ENCODE measurements at regions not wholly inside any gene's neighbourhood (a gene's known extent, or its start where the extent isn't known, plus 50 kb on each side); places are given as distances from the start of the nearest gene placed in this dataset.

DNA sequence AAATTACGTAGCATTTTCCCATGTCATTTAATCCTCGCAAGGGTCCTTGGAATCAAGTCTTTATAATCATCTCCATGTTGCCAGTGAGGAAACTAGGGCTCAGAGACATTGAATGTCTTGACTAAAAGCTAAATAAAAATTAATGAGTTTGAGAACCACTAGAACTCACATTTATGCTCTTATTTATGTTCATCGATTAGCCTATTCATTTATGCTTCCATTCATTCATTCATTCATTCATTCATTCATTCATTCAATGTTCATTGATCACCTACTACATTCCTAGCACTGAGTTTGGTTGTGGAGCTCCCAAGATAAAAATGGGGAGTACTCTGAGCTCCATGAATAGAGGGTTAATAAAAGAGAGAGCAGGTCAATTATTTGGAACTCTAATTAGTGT lies 59.7 kb downstream of the KCNA1 start:
- no peak for DNase-seq

DNA sequence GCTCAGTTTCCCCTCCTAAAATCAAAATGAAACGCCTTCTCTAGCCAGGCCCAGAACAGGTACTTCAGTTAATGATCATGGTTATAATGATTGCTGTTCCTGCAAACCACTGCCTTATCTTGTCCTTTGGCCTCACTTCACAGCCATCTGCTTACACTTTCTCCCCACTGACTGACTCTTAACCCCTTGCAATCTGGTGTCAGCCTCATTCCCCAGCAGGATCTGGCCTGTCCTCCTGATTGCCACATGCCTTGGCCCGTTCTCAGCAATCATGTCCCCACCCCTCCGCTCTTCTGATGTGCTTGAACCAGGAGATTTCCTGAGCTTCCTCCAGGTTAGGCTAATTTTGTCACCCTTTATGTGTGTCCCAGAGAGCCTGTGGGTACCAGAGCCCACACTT lies 64.5 kb downstream of the KCNA1 start:
- no peak for DNase-seq

DNA sequence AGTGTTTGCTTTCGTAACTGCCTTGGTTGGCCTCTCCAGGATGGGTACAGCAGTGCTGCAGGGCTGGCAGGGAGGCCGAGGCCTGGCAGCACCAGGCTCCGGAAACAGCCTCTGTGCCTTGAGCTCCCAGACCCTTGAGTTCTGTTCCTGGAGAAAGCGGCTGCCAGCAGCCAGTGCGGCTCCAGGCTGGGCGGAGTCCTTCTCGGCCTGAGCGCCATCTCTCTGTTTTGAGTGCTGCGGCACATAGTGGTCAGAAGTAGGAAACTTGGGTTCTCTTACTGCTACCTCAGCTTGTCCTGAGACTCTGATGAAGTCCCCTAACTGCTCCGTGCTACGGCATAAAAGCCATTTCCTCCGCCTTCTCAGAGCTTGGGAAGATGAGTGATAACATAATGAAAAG lies 65.9 kb downstream of the KCNA1 start:
- DNase-seq = peak; percentile 14

DNA sequence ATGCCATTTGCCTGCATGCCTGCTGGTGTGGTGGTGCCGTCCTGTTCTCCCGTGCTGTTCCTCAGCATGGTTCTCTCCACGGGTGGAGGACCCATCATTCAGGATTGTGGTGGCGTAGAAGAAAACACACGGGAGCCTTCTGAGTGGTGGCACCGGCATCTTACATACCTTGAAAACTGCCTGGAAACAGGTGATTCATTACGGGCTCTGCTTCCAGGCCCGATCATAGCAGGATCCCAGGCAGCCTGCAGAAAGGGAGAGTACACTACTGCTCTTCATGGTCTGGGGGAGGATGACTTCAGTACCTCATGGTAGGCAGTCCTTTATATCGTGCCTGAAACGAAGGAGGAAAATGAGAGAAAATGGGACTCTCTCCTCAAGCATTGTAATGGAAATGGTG lies 66.6 kb upstream of the KCNA5 start:
- no peak for DNase-seq

DNA sequence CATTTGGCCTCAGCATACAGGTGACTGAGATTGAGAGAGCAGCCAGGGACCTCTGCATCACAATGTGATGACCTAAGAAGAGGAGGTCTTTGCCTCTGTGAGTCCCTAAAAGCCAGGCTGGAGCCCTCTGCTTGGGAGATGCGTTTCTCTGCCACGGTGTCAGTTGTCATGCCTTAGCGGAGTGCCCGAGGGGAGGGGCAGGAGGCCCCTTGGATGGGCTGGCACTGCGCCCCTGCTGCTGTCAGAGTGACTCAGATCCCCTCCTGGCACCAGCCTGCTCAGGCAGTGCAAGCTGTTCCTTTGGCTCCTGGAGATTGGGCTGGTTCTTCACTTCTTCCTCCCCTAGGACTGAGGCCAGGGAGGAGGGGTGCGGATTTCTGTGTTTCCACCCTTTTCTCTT lies 64.9 kb upstream of the KCNA5 start:
- DNase-seq = no peak

DNA sequence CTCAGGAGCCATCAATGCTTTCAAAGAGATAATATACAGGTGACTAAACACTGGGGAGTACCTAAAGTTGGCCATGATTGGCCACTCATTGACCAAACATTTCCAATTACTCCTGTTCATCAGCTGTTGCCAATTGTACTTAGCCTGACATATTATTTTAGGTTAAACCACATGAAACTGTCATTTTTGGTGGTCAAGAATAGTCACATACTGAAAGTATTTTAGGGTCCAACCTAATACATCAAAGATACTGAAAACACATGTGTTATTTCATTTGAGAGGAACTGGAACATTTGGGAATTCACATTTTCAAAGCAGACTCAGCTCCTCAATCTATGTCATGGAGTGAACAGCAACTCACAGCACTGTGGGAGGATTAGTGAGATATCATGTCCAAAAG lies 63.9 kb upstream of the KCNA5 start:
- peak; percentile 16 for DNase-seq

DNA sequence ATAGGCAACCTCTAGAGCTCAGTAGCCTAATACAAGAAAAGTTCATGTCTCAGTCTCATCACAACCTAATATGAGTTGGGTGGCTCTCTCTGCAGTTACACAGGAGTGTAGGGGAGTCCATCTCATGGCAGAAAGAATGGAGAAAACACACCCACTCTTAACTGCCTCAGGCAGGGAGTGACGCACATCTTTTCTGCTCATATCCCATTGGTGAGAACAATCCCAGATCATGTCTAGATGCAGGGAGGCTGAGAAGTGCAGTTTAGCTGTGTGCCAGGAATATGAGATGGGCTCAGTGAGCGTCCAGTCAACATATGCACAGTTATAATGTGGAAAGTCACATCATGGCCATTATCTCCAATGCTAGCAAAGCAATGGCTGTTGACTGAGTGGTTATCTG lies 59.3 kb upstream of the KCNA5 start:
- no peak for DNase-seq

DNA sequence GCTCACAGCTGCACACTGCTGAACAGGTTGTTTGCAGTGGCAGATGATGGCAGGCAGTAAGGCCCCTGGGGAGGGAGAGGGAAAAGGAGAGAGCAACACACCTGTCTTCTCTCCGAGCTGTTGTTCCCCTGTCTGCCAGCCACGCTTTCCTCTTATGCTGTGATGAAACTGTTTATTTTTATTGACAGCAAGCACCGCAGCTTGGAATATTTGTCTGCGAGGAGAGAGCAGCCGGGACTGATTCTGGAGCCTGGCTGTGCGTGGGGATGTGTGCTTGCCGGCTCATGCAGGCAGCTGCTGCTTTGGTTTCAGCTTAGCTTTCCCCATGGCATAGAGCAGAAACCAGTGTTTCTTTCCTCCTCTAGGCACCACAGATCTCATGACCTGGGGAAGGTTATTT lies 58.7 kb upstream of the KCNA5 start:
- DNase-seq = no peak

DNA sequence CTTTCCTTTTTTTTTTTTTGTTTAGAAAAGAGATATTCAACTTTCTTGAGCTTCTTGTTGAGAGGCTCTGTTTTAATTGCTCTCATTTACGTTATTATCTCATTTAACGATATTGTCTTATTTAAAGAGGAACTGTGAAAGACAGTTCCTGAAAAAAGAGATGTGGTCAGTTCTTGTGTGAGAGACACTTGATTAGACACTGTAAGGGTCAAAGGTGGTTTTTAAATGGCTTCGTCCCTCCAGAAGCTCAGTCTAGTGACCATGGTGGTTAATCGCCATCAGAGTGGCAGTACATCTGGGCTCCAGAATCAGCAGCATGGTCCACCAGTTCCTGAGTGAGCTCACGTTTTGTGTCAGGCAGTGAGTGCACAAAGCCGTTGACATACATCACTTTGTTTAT lies 57.9 kb upstream of the KCNA5 start:
- no peak for DNase-seq

DNA sequence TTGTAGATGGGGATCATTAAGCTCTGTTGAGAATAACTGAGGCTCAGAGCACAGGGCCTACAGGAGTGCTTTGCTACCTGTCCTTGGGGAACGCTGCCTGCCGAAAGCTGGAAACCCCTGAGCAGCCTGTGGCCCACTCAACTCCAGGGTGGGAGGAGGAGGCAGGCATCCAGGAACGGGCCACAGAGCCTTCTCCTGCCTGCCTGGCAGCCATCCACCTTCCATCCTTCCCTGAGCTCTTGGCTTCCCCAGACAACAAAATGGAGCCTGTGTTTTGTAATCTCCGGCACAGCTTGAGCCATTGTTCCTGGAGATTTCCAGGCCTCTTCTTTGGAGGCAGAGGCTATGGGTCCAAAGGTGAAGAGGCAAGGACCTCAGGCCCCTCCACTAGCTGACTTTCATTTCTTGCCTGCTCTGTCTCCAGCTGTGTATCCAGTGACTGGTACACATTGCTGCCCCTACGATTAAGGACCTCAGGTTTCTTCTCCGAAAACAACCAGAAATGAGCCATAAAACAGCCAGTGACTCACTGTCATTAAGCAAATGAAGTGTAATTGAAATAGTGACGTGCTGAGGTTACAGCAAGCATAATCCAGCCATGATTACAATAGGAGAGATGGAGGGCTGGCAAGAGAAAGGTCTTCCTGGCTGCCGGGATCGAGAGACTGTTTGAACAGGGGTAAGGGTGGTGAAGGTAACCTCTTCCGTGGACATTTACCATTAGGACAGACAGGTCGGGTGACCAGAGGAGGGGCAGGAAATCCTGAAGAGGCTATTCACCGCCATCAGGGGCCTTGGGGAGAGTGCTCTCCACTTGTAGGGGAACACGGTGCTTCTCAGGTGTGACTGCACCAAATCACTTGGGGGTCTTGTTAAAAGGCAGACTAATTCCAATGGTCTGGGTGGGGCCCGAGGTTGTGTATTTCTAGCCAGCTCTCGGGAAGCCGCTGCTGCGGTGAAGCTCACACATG lies 56.3 kb upstream of the KCNA5 start:
- no peak for DNase-seq

DNA sequence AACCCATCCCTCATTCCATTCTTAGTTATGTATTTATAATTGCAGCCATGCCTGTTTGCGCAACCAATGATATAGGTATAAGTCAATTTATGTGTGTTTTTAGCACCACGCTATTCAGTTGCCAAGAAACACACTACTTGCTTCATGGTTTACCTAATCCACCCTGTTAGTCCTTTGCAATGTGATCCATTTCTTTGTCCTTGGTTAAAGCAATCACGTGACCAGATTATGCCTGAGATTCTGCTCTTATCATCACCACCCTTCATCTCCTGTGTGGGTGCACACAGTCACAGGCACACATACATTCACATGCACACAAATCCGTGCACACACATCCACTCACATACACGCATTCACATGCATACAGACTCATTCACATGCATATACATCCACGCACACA lies 52.3 kb upstream of the KCNA5 start:
- no peak for DNase-seq

DNA sequence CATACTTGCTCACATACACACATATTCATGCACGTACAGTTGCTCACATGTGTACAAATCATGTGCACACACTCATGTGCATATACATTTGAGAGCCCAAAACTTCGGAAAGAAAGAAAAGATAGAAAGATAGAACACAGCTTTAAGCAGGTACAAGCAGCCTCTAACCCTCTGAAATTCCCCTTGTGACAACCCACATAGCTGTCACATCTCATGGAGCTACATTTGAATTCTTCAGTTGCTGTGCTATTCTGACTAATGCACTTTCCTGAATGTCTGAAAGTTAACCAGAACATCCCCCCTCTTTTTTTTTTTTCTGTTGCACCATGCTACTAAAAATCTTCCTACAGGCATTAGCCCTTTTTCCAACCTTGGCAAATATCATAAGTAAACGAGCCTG lies 51.9 kb upstream of the KCNA5 start:
- DNase-seq = no peak

DNA sequence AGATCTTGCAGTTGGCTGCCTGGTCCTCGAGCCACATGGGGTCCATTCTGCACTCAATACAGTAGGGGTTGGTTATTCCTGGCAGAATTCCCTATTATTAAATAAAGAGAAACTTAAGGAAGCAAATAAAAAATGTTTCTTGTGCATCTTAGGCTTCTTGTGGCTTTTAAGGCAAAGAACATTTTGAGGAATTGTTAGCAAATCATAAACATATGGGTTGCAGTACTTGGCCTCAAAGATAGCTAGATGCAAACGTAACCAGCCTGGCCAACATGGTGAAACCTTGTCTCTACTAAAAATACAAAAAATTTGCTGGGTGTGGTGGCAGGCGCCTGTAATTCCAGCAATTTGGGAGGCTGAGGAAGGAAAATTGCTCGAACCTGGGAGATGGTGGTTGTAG lies 50.8 kb upstream of the KCNA5 start:
- peak; percentile 47 for DNase-seq

Data from fibroblast of upper back skin (primary cell).